ENCODE measurements at regions not wholly inside any gene's neighbourhood (a gene's known extent, or its start where the extent isn't known, plus 50 kb on each side); places are given as distances from the start of the nearest gene placed in this dataset.
"Not testable (repeated sequence)": the region's sequence is repeated elsewhere in the genome, so short reads cannot be mapped to it uniquely, and the experiment has no call there.

GRCh38 chr7:63900394-63901203, 98.0 kb upstream of the ZNF722 start:
- peak; percentile 95 for DNase-seq (ENCODE audit: low spot score)
- H3K27ac ChIP-seq, result peak overlapping the region; percentile 30 to 43
- peak overlapping the region; percentile 46 to 55 for H3K4me3 ChIP-seq
- intact Hi-C loops (cut with DNase I), result no loop called here
- H3K27me3 ChIP-seq (replicated peaks; ENCODE audit: insufficient read depth), result no peaks in the 10 kb centered on the region
- TF ChIP-seq CTCF (IDR thresholded peaks at IDR 0.05), result peak in 2 of 4 experiments; percentile 13 to 16
- peak; percentile 87 for TF ChIP-seq POLR2AphosphoS5 (IDR thresholded peaks at IDR 0.05)
- TF ChIP-seq POLR2A (IDR thresholded peaks at IDR 0.05), result no peak
- 3% methylated on average over 39 of the region's 44 CpGs for WGBS
- no peaks in the 10 kb centered on the region for H3K36me3 ChIP-seq
- no peaks in the 10 kb centered on the region for H3K9me3 ChIP-seq
- no peaks in the 10 kb centered on the region for H3K4me1 ChIP-seq (replicated peaks)

- H3K27me3 ChIP-seq (replicated peaks; ENCODE audit: insufficient read depth); H3K36me3 ChIP-seq; intact Hi-C loops (cut with DNase I); DNase-seq (ENCODE audit: low spot score); H3K4me1 ChIP-seq (replicated peaks); H3K9me3 ChIP-seq: not testable (repeated sequence)
- Histone ChIP-seq H3K4me3 (peak overlapping the region; percentile 46 to 55), H3K27ac (peak overlapping the region in 1 of 2 donors; percentile 30)
- WGBS, result 9% methylated on average over 16 of the region's 16 CpGs
Observed at GRCh38 chr7:63901204-63901506, 97.5 kb upstream of the ZNF722 start.

GRCh38 chr7:63918986-63919385, 79.7 kb upstream of the ZNF722 start:
- Histone ChIP-seq H3K4me3 (no peak overlapping the region), H3K36me3 (no peaks in the 10 kb centered on the region), H3K27me3 (replicated peaks; ENCODE audit: insufficient read depth) (no peaks in the 10 kb centered on the region), H3K4me1 (replicated peaks) (no peaks in the 10 kb centered on the region), H3K9me3 (no peaks in the 10 kb centered on the region), H3K27ac (no peak overlapping the region)
- WGBS, result 59% methylated on average over 2 of the region's 2 CpGs
- intact Hi-C loops (cut with DNase I), result no loop called here
- TF ChIP-seq CTCF (IDR thresholded peaks at IDR 0.05), result no peak
- no peak for TF ChIP-seq POLR2A (IDR thresholded peaks at IDR 0.05)
- TF ChIP-seq POLR2AphosphoS5 (IDR thresholded peaks at IDR 0.05), result no peak
- DNase-seq (ENCODE audit: low spot score), result no peak

GRCh38 chr7:63925262-63925625, 73.4 kb upstream of the ZNF722 start:
- no peak for DNase-seq (ENCODE audit: low spot score)
- 6% methylated on average over 12 of the region's 12 CpGs for WGBS
- TF ChIP-seq CTCF (IDR thresholded peaks at IDR 0.05) (no peak), POLR2A (IDR thresholded peaks at IDR 0.05) (no peak), POLR2AphosphoS5 (IDR thresholded peaks at IDR 0.05) (no peak)
- H3K9me3 ChIP-seq, result no peaks in the 10 kb centered on the region
- no peaks in the 10 kb centered on the region for H3K4me1 ChIP-seq (replicated peaks)
- no peaks in the 10 kb centered on the region for H3K36me3 ChIP-seq
- peak overlapping the region; percentile 89 to 91 for H3K27ac ChIP-seq
- no peaks in the 10 kb centered on the region for H3K27me3 ChIP-seq (replicated peaks; ENCODE audit: insufficient read depth)
- peak overlapping the region; percentile 41 to 68 for H3K4me3 ChIP-seq
- intact Hi-C loops (cut with DNase I), result no loop called here

- intact Hi-C loops (cut with DNase I), result no loop called here
- Histone ChIP-seq H3K4me3 (peak overlapping the region; percentile 41 to 68), H3K36me3 (no peaks in the 10 kb centered on the region), H3K9me3 (no peaks in the 10 kb centered on the region), H3K27ac (peak overlapping the region; percentile 89 to 91), H3K27me3 (replicated peaks; ENCODE audit: insufficient read depth) (no peaks in the 10 kb centered on the region), H3K4me1 (replicated peaks) (no peaks in the 10 kb centered on the region)
- peak; percentile 95 for DNase-seq (ENCODE audit: low spot score)
- TF ChIP-seq POLR2A (IDR thresholded peaks at IDR 0.05) (no peak), POLR2AphosphoS5 (IDR thresholded peaks at IDR 0.05) (peak; percentile 74)
- 3% methylated on average over 47 of the region's 47 CpGs for WGBS
Observed at GRCh38 chr7:63925626-63926460, 72.8 kb upstream of the ZNF722 start.
